Loucy (cell line): ENCODE measurements at regions not wholly inside any gene's neighbourhood (a gene's known extent, or its start where the extent isn't known, plus 50 kb on each side); places are given as distances from the start of the nearest gene placed in this dataset.

Experiments
- CTCF ChIP-seq: fragments of 200-600 bp; sonication (generic); conservative IDR thresholded peaks from 2 replicates; pipeline ENCODE4 v1.5.1; 2014; ENCODE audit warnings: mild to moderate bottlenecking, antibody characterized with exemption, low read length
- EZH2phosphoT487 ChIP-seq: fragments of 200-600 bp; IDR thresholded peaks from 2 replicates; pipeline ENCODE4 v1.6.1; 2018; ENCODE audit warnings: antibody characterized with exemption, mild to moderate bottlenecking, moderate library complexity, borderline replicate concordance

GRCh38 chr18:38445804-38446145, 880.2 kb upstream of the CELF4 start:
- TF ChIP-seq CTCF (no peak), EZH2phosphoT487 (no peak)
